ENCODE measurements at regions not wholly inside any gene's neighbourhood (a gene's known extent, or its start where the extent isn't known, plus 50 kb on each side); places are given as distances from the start of the nearest gene placed in this dataset.

DNA sequence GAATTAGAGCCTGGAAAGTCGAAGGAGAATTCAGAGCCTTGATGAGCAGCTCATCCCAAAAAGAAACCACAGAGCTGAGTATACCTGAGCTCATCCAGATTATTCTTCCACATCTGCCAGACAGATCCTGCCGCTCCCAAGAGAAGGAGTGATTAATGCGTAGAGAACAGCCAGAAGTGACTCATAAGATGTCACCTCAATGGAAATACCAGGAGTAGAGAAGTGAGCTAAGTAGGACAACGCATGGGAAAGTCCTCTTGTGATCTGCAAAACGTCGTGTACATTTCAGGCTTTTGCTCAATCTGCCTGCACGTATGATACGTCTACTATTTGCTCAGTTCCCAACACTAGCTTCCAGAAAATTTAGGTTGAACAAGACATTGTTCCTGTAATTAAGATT lies 230.5 kb upstream of the AUTS2 start:
- FAIRE-seq (no peak), ATAC-seq (no peak), DNase-seq (no peak)
- Histone ChIP-seq H3K27me3 (no peaks in the 10 kb centered on the region), H3K4me3 (no peak overlapping the region), H3K27ac (no peak overlapping the region), H3K36me3 (no peaks in the 10 kb centered on the region), H3K9me3 (no peaks in the 10 kb centered on the region), H3K4me1 (no peaks in the 10 kb centered on the region)
- TF ChIP-seq, protein P1, sequence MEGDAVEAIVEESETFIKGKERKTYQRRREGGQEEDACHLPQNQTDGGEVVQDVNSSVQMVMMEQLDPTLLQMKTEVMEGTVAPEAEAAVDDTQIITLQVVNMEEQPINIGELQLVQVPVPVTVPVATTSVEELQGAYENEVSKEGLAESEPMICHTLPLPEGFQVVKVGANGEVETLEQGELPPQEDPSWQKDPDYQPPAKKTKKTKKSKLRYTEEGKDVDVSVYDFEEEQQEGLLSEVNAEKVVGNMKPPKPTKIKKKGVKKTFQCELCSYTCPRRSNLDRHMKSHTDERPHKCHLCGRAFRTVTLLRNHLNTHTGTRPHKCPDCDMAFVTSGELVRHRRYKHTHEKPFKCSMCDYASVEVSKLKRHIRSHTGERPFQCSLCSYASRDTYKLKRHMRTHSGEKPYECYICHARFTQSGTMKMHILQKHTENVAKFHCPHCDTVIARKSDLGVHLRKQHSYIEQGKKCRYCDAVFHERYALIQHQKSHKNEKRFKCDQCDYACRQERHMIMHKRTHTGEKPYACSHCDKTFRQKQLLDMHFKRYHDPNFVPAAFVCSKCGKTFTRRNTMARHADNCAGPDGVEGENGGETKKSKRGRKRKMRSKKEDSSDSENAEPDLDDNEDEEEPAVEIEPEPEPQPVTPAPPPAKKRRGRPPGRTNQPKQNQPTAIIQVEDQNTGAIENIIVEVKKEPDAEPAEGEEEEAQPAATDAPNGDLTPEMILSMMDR (IDR thresholded peaks at IDR 0.05), result no peak
- 61 to 78% methylated on average over 8 of the region's 8 CpGs for WGBS, 2 donors
- intact Hi-C loops (cut with DNase I), result no loop called here

DNA sequence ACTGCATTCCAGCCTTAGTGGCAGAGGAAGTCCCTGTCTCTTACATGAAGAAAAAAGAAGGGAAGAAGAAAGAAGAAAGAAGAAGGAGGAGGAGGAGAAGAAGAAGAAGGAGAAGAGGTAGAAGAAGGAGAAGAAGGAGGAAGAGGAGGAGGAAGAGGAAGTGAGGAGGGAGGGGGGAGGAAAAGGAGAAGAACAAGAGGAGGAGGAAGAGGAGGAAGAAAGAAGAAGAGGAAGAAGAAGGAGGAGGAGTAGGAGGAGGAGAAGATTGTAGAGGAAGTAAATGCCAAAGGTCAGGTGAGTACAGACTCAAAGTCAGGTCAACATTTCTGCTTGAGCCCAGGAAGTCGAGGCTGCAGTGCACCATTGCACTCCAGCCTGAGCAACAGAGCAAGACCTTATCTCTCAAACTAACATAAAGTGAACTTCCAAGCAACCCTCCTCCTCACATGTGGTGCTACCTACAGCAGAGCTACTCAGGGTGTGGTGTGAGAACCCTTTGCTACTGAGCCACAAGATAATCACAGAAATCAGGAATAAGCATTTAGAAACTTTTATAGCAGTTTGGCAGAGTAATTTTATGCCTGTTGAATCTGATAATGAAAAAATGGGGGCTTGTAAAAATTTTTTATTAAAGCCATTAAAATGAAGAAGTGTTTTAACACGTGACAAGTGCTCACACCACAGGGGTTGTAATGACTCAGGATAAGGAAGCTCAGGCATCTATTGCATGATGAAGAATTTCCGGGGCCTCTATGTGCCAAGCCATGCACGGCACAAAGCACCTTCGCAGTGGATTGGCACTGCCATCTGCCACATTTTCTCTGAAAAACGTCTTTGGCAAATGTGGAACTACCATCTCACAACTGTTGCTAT lies 224.9 kb upstream of the AUTS2 start:
- Histone ChIP-seq H3K4me3 (no peak overlapping the region), H3K36me3 (no peaks in the 10 kb centered on the region), H3K27me3 (no peaks in the 10 kb centered on the region), H3K4me1 (no peaks in the 10 kb centered on the region), H3K9me3 (no peaks in the 10 kb centered on the region), H3K27ac (no peak overlapping the region)
- intact Hi-C loops (cut with DNase I), result no loop called here
- ATAC-seq, result no peak
- no peak for FAIRE-seq
- 46 to 59% methylated on average over 6 of the region's 6 CpGs for whole genome bisulfite sequencing, 2 donors
- TF ChIP-seq, protein P1 (IDR thresholded peaks at IDR 0.05), result no peak
- no peak for DNase-seq

DNA sequence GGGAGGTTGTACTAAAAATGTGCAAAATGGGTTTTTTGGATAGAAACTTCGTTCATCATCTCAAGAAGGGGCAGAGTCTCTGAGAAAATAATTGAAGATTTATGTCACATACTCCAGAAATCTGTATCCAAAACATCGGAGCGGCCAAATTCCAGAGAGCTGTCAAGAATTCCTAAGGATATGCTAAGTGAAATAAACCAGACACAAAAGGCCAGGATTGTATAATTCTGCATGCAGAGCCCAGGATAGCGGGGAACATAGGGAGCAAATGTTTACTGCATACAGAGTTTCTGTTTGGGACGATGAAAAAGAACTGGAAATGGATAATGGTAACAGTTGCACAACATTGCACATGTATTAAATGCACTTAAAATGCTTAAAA lies 224.2 kb upstream of the AUTS2 start:
- ATAC-seq, result no peak
- no peaks in the 10 kb centered on the region for H3K36me3 ChIP-seq
- no peaks in the 10 kb centered on the region for H3K9me3 ChIP-seq
- H3K4me3 ChIP-seq, result no peak overlapping the region
- FAIRE-seq, result no peak
- intact Hi-C loops (cut with DNase I), result no loop called here
- no peak overlapping the region for H3K27ac ChIP-seq
- no peaks in the 10 kb centered on the region for H3K27me3 ChIP-seq
- WGBS, 2 donors, result 65 to 77% methylated on average over 5 of the region's 5 CpGs
- TF ChIP-seq, protein P1 (IDR thresholded peaks at IDR 0.05), result no peak
- H3K4me1 ChIP-seq, result no peaks in the 10 kb centered on the region
- DNase-seq, result no peak

DNA sequence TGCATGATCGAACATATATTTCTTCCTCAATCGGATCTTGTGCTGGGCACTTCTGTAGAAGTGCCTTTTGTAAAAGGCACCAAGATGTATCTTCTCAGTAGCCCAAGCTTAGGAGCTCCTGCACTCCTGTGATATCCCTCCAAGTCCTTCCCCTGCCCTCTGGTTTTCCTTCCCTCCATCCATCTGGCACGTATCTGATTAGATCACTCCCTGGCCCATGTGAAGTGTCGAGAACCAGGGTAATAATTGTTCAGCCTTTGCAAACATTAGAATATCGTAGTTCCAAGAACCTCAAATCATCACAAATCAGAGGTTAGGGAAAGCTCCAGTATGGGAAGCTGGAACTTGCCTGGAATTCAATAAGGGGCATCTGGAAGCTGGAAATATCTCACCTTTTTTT lies 221.1 kb upstream of the AUTS2 start:
- Histone ChIP-seq H3K9me3 (no peaks in the 10 kb centered on the region), H3K4me3 (no peak overlapping the region), H3K36me3 (no peaks in the 10 kb centered on the region), H3K4me1 (no peaks in the 10 kb centered on the region), H3K27me3 (no peaks in the 10 kb centered on the region), H3K27ac (no peak overlapping the region)
- intact Hi-C loops (cut with DNase I), result no loop called here
- TF ChIP-seq, protein P1 (IDR thresholded peaks at IDR 0.05), result no peak
- 32 to 41% methylated on average over 5 of the region's 5 CpGs for WGBS, 2 donors
- FAIRE-seq, result no peak
- ATAC-seq, result no peak
- no peak for DNase-seq

DNA sequence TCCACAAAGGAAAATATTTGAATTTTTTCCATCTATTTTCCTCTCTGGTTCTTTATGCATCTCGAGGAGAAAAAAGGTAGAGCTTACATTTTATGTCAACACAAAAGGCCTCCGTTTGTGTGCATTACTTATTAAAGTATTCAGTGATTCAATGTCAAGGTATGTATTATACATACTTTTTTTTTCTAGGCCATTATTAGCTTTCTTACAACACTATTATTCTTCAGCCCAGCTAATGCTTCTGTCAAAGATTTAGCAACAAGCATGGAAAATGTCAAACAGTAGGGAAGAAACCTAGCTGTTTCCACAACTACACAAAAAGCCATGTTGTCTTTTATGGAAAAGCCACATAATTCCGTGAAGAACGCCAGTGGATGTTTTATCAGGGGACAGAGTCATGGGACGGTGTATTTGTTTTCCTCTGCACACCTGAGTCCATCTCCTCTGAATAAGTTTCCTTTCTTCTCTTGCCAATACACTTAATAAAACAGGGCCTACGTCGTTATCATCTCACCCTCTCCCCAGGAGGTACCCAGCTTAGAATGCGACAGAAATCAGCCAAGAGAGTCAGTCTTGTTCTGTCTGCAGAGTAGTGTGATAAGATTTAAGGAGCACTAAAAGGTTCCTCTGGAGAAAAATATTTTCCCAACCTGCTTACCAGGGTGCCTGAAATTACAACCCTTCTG lies 209.7 kb upstream of the AUTS2 start:
- H3K27ac ChIP-seq, result no peak overlapping the region
- H3K36me3 ChIP-seq, result no peaks in the 10 kb centered on the region
- WGBS, 2 donors, result 55 to 57% methylated on average over 8 of the region's 8 CpGs
- ATAC-seq (no peak), FAIRE-seq (no peak), DNase-seq (no peak)
- H3K4me1 ChIP-seq, result no peaks in the 10 kb centered on the region
- TF ChIP-seq, protein P1 (IDR thresholded peaks at IDR 0.05), result no peak
- no peak overlapping the region for H3K4me3 ChIP-seq
- no peaks in the 10 kb centered on the region for H3K9me3 ChIP-seq
- H3K27me3 ChIP-seq, result no peaks in the 10 kb centered on the region
- intact Hi-C loops (cut with DNase I), result no loop called here

All from pancreas (tissue), 10 donors.